Activated CD4-positive, alpha-beta T cell treated with anti-CD3 and anti-CD28 coated beads, Interleukin-2, amount 10 ng/mL, durations not matched to agents 7 days and 5 days (primary cell): ENCODE measurements at regions not wholly inside any gene's neighbourhood (a gene's known extent, or its start where the extent isn't known, plus 50 kb on each side); places are given as distances from the start of the nearest gene placed in this dataset.

Experiments used
- CTCF ChIA-PET: fragments of 350-600 bp; sonication (Branson Sonifier 250); formaldehyde crosslinking; loops from one replicate; lab custom pipeline; 2021; ENCODE audit warnings: antibody characterized with exemption; lab: Charles Lee
- POLR2A ChIA-PET: fragments of 350-600 bp; sonication (Branson Sonifier 250); formaldehyde crosslinking; loops from one replicate; lab custom pipeline; 2021; ENCODE audit warnings: antibody characterized with exemption; lab: Charles Lee
- DNase-seq: peaks from one replicate; pipeline ENCODE4 v3.0.0-alpha.2; 2020
- H3K27ac Mint-ChIP-seq: one replicate; pipeline ENCODE4 v1.8.0; 2021; ENCODE audit warnings: mild to moderate bottlenecking, moderate library complexity, mixed read lengths
- H3K27me3 Mint-ChIP-seq: one replicate; pipeline ENCODE4 v1.8.0; 2021; ENCODE audit warnings: mixed read lengths
- H3K36me3 Mint-ChIP-seq: one replicate; pipeline ENCODE4 v1.8.0; 2021; ENCODE audit warnings: low read depth, mixed read lengths
- H3K4me1 Mint-ChIP-seq: one replicate; pipeline ENCODE4 v1.8.0; 2021; ENCODE audit warnings: mixed read lengths
- H3K4me3 Mint-ChIP-seq: one replicate; pipeline ENCODE4 v1.8.0; 2021; ENCODE audit warnings: mild to moderate bottlenecking, moderate library complexity, mixed read lengths
- H3K9me3 Mint-ChIP-seq: one replicate; pipeline ENCODE4 v1.8.0; 2021; ENCODE audit warnings: mixed read lengths

GRCh38 chr5:25649628-25650265 lies 1005.0 kb upstream of the CDH10 start:
- POLR2A ChIA-PET = no interaction called here
- no peak overlapping the region for H3K4me3 Mint-ChIP-seq
- DNase-seq = no peak
- CTCF ChIA-PET = interaction anchor here (0.6 kb wide), 1 partner anchor 19 kb away, joined by 4 read pairs; no protein-coding TSS in a partner anchor
- peaks cover 25% of the 10 kb centered on the region for H3K9me3 Mint-ChIP-seq
- H3K4me1 Mint-ChIP-seq = no peaks in the 10 kb centered on the region
- no peaks in the 10 kb centered on the region for H3K27me3 Mint-ChIP-seq
- no peaks in the 10 kb centered on the region for H3K36me3 Mint-ChIP-seq
- no peak overlapping the region for H3K27ac Mint-ChIP-seq

- peaks cover 27% of the 10 kb centered on the region for H3K9me3 Mint-ChIP-seq
- no peak overlapping the region for H3K4me3 Mint-ChIP-seq
- no peaks in the 10 kb centered on the region for H3K27me3 Mint-ChIP-seq
- DNase-seq = no peak
- ChIA-PET CTCF (no interaction called here), POLR2A (no interaction called here)
- no peaks in the 10 kb centered on the region for H3K4me1 Mint-ChIP-seq
- H3K27ac Mint-ChIP-seq = no peak overlapping the region
- H3K36me3 Mint-ChIP-seq = no peaks in the 10 kb centered on the region
These were observed 1001.9 kb upstream of the CDH10 start for GRCh38 chr5:25646421-25647341.

GRCh38 chr5:25641124-25641523 lies 996.3 kb upstream of the CDH10 start:
- no peak for DNase-seq
- Mint-ChIP-seq H3K27ac (no peak overlapping the region), H3K36me3 (no peaks in the 10 kb centered on the region), H3K4me1 (no peaks in the 10 kb centered on the region), H3K9me3 (peaks cover 8% of the 10 kb centered on the region), H3K4me3 (no peak overlapping the region), H3K27me3 (no peaks in the 10 kb centered on the region)
- CTCF ChIA-PET = no interaction called here
- POLR2A ChIA-PET = no interaction called here

GRCh38 chr5:25619273-25619672 lies 974.5 kb upstream of the CDH10 start:
- CTCF ChIA-PET = no interaction called here
- Mint-ChIP-seq H3K36me3 (no peaks in the 10 kb centered on the region), H3K4me3 (no peak overlapping the region), H3K4me1 (no peaks in the 10 kb centered on the region), H3K27ac (no peak overlapping the region), H3K9me3 (peaks cover 4% of the 10 kb centered on the region), H3K27me3 (no peaks in the 10 kb centered on the region)
- DNase-seq = no peak
- POLR2A ChIA-PET = no interaction called here

GRCh38 chr5:25618821-25619220 lies 974.0 kb upstream of the CDH10 start:
- POLR2A ChIA-PET = no interaction called here
- Mint-ChIP-seq H3K27ac (no peak overlapping the region), H3K4me1 (no peaks in the 10 kb centered on the region), H3K4me3 (no peak overlapping the region), H3K9me3 (peaks cover 4% of the 10 kb centered on the region), H3K36me3 (no peaks in the 10 kb centered on the region), H3K27me3 (no peaks in the 10 kb centered on the region)
- no peak for DNase-seq
- CTCF ChIA-PET = no interaction called here

GRCh38 chr5:25614466-25614865 lies 969.7 kb upstream of the CDH10 start:
- ChIA-PET CTCF (no interaction called here), POLR2A (no interaction called here)
- no peaks in the 10 kb centered on the region for H3K36me3 Mint-ChIP-seq
- H3K27ac Mint-ChIP-seq = no peak overlapping the region
- H3K9me3 Mint-ChIP-seq = peaks cover 7% of the 10 kb centered on the region
- no peaks in the 10 kb centered on the region for H3K27me3 Mint-ChIP-seq
- H3K4me1 Mint-ChIP-seq = no peaks in the 10 kb centered on the region
- no peak for DNase-seq
- H3K4me3 Mint-ChIP-seq = no peak overlapping the region

- Mint-ChIP-seq H3K27me3 (no peaks in the 10 kb centered on the region), H3K9me3 (peaks cover 25% of the 10 kb centered on the region), H3K4me3 (no peak overlapping the region), H3K27ac (no peak overlapping the region), H3K36me3 (no peaks in the 10 kb centered on the region), H3K4me1 (no peaks in the 10 kb centered on the region)
- ChIA-PET CTCF (no interaction called here), POLR2A (no interaction called here)
- DNase-seq = no peak
These were observed 959.9 kb upstream of the CDH10 start for GRCh38 chr5:25604681-25605080.

- Mint-ChIP-seq H3K36me3 (no peaks in the 10 kb centered on the region), H3K9me3 (peaks cover 13% of the 10 kb centered on the region), H3K27me3 (no peaks in the 10 kb centered on the region), H3K27ac (no peak overlapping the region), H3K4me3 (no peak overlapping the region), H3K4me1 (no peaks in the 10 kb centered on the region)
- POLR2A ChIA-PET = no interaction called here
- CTCF ChIA-PET = interaction anchor here (0.9 kb wide), 1 partner anchor 11 kb away, joined by 4 read pairs; no protein-coding TSS in a partner anchor
- no peak for DNase-seq
These were observed 934.3 kb upstream of the CDH10 start for GRCh38 chr5:25579111-25579510.

GRCh38 chr5:25573691-25574090 lies 928.9 kb upstream of the CDH10 start:
- Mint-ChIP-seq H3K36me3 (no peaks in the 10 kb centered on the region), H3K4me3 (no peak overlapping the region), H3K9me3 (peaks cover 11% of the 10 kb centered on the region), H3K27me3 (no peaks in the 10 kb centered on the region), H3K4me1 (peaks cover 2% of the 10 kb centered on the region), H3K27ac (no peak overlapping the region)
- DNase-seq = no peak
- ChIA-PET CTCF (no interaction called here), POLR2A (no interaction called here)

GRCh38 chr5:25570067-25570583 lies 925.3 kb upstream of the CDH10 start:
- ChIA-PET CTCF (no interaction called here), POLR2A (no interaction called here)
- Mint-ChIP-seq H3K27me3 (no peaks in the 10 kb centered on the region), H3K4me3 (no peak overlapping the region), H3K27ac (no peak overlapping the region), H3K4me1 (peaks cover 2% of the 10 kb centered on the region), H3K9me3 (peaks cover 10% of the 10 kb centered on the region), H3K36me3 (no peaks in the 10 kb centered on the region)
- DNase-seq = no peak

- CTCF ChIA-PET = no interaction called here
- H3K4me3 Mint-ChIP-seq = no peak overlapping the region
- H3K27me3 Mint-ChIP-seq = no peaks in the 10 kb centered on the region
- peaks cover 2% of the 10 kb centered on the region for H3K4me1 Mint-ChIP-seq
- peaks cover 14% of the 10 kb centered on the region for H3K9me3 Mint-ChIP-seq
- POLR2A ChIA-PET = no interaction called here
- DNase-seq = no peak
- H3K36me3 Mint-ChIP-seq = no peaks in the 10 kb centered on the region
- peak overlapping the region; percentile 50 for H3K27ac Mint-ChIP-seq
These were observed 924.3 kb upstream of the CDH10 start for GRCh38 chr5:25568989-25569625.

- Mint-ChIP-seq H3K27me3 (no peaks in the 10 kb centered on the region), H3K27ac (no peak overlapping the region), H3K9me3 (peaks cover 17% of the 10 kb centered on the region), H3K36me3 (no peaks in the 10 kb centered on the region), H3K4me3 (no peak overlapping the region), H3K4me1 (peaks cover 2% of the 10 kb centered on the region)
- ChIA-PET CTCF (interaction anchor here (1.0 kb wide), 1 partner anchor 10 kb away, joined by 4 read pairs; no protein-coding TSS in a partner anchor), POLR2A (no interaction called here)
- DNase-seq = no peak
These were observed 923.5 kb upstream of the CDH10 start for GRCh38 chr5:25568294-25568693.

GRCh38 chr5:25567881-25568280 lies 923.1 kb upstream of the CDH10 start:
- Mint-ChIP-seq H3K27me3 (no peaks in the 10 kb centered on the region), H3K4me1 (peaks cover 2% of the 10 kb centered on the region), H3K27ac (no peak overlapping the region), H3K9me3 (peaks cover 17% of the 10 kb centered on the region), H3K36me3 (no peaks in the 10 kb centered on the region), H3K4me3 (no peak overlapping the region)
- CTCF ChIA-PET = interaction anchor here (1.0 kb wide), 1 partner anchor 11 kb away, joined by 4 read pairs; no protein-coding TSS in a partner anchor
- no peak for DNase-seq
- POLR2A ChIA-PET = no interaction called here
